Neural cell (in vitro differentiated cells): ENCODE measurements at regions not wholly inside any gene's neighbourhood (a gene's known extent, or its start where the extent isn't known, plus 50 kb on each side); places are given as distances from the start of the nearest gene placed in this dataset.

ENCODE experiments used
- CTCF ChIP-seq: fragments of 450-650 bp; IDR thresholded peaks from 2 replicates; pipeline ENCODE4 v1.5.1; 2014; ENCODE audit warnings: antibody characterized with exemption, mild to moderate bottlenecking, moderate library complexity; ENCODE audit not compliant: poor library complexity, severe bottlenecking
- EP300 ChIP-seq: fragments of 450-650 bp; conservative IDR thresholded peaks from 2 replicates; pipeline ENCODE4 v1.6.1; 2014; ENCODE audit warnings: antibody characterized with exemption, mild to moderate bottlenecking, moderate library complexity; ENCODE audit not compliant: poor library complexity, severe bottlenecking
- EZH2 ChIP-seq: fragments of 200-600, 300-800 bp; shearing (Covaris generic), sonication (generic); IDR thresholded peaks from 2 replicates; pipeline ENCODE4 v1.6.1; 2014; ENCODE audit warnings: antibody characterized with exemption, low read length, borderline replicate concordance, mild to moderate bottlenecking; ENCODE audit not compliant: insufficient read depth, poor library complexity, severe bottlenecking
- MXI1 ChIP-seq: fragments of 450-650 bp; conservative IDR thresholded peaks from 2 replicates; pipeline ENCODE4 v1.6.1; 2014; ENCODE audit warnings: antibody characterized with exemption, mild to moderate bottlenecking; ENCODE audit not compliant: poor library complexity, severe bottlenecking
- POLR2AphosphoS5 ChIP-seq: IDR thresholded peaks from 2 replicates; pipeline ENCODE4 v1.6.1; 2012
- RAD21 ChIP-seq: fragments of 450-650 bp; conservative IDR thresholded peaks from 2 replicates; pipeline ENCODE4 v1.6.1; 2014; ENCODE audit warnings: antibody characterized with exemption, mild to moderate bottlenecking, moderate library complexity
- SMC3 ChIP-seq: fragments of 450-650 bp; conservative IDR thresholded peaks from 2 replicates; pipeline ENCODE4 v1.6.1; 2014; ENCODE audit warnings: antibody characterized with exemption, mild to moderate bottlenecking, moderate library complexity; ENCODE audit not compliant: poor library complexity
- TAF1 ChIP-seq: IDR thresholded peaks from 2 replicates; pipeline ENCODE4 v1.6.1; 2012; ENCODE audit warnings: low read depth
- TF ChIP-seq, protein P1 (sequence below): IDR thresholded peaks from 2 replicates; pipeline ENCODE4 v1.6.1; 2012; ENCODE audit warnings: borderline replicate concordance

DNA sequence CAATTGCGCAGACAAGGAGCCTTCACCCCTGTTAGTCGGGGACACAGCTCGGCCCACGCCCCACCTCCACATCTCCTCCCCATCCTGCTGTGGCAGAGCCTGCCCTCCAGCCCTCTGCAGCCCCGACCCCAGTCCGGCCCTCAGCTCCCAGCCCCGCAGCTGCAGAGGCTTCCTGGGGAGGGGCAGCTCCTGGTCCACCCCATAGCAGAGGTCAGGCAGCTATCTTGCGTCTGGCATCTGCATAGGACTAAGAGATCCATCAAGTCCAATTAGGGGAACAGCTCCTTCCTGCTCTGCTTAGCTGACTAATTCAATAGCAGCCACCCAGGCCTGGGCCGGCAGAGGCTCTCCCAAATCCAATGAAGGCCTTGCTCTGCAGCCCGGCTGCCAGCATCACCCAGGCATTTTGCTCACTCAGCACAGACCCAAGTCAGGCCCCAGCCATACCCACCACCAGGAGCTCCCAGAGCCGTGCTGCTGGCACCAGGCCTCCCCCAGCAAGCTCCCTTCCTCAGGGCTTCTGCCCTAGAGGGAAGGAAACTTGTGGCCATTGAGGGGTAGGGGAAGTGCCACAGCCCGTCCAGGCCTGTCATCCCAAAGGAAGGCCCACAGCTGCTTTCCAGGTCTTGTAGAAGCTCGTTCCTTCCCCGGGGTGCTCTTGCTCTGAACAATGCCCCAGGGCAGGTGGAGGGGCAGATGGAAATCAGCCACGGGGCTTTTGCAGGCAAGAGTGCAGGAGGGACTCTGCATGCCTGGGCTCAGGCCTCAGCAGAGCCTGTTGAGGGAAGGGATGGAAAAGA, 106.2 kb upstream of the RET start:
- no peak for TF ChIP-seq CTCF
- TF ChIP-seq EP300, result no peak
- TF ChIP-seq EZH2, result no peak
- no peak for TF ChIP-seq POLR2AphosphoS5
- TF ChIP-seq, protein P1, sequence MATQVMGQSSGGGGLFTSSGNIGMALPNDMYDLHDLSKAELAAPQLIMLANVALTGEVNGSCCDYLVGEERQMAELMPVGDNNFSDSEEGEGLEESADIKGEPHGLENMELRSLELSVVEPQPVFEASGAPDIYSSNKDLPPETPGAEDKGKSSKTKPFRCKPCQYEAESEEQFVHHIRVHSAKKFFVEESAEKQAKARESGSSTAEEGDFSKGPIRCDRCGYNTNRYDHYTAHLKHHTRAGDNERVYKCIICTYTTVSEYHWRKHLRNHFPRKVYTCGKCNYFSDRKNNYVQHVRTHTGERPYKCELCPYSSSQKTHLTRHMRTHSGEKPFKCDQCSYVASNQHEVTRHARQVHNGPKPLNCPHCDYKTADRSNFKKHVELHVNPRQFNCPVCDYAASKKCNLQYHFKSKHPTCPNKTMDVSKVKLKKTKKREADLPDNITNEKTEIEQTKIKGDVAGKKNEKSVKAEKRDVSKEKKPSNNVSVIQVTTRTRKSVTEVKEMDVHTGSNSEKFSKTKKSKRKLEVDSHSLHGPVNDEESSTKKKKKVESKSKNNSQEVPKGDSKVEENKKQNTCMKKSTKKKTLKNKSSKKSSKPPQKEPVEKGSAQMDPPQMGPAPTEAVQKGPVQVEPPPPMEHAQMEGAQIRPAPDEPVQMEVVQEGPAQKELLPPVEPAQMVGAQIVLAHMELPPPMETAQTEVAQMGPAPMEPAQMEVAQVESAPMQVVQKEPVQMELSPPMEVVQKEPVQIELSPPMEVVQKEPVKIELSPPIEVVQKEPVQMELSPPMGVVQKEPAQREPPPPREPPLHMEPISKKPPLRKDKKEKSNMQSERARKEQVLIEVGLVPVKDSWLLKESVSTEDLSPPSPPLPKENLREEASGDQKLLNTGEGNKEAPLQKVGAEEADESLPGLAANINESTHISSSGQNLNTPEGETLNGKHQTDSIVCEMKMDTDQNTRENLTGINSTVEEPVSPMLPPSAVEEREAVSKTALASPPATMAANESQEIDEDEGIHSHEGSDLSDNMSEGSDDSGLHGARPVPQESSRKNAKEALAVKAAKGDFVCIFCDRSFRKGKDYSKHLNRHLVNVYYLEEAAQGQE, result no peak
- no peak for TF ChIP-seq RAD21
- TF ChIP-seq MXI1, result no peak
- no peak for TF ChIP-seq TAF1
- no peak for TF ChIP-seq SMC3
